Calu3 (cell line): ENCODE measurements at regions not wholly inside any gene's neighbourhood (a gene's known extent, or its start where the extent isn't known, plus 50 kb on each side); places are given as distances from the start of the nearest gene placed in this dataset.

ENCODE experiments used
- BruUV-seq: library from RNA; stranded (reverse); fragments of 400-500 nt; replicated peaks from 2 replicates; lab custom pipeline; 2021; lab: Mats Ljungman, UMichigan
- CTCF ChIA-PET: fragments of 300-600 bp; sonication (Branson Sonifier 250); formaldehyde crosslinking; loops from one replicate; lab custom pipeline; 2022; ENCODE audit warnings: antibody characterized with exemption; lab: Charles Lee
- DNase-seq: peaks from one replicate; pipeline ENCODE4 v3.0.0; 2022
- H3K27ac Mint-ChIP-seq: one replicate; pipeline ENCODE4 v1.8.0; 2022; ENCODE audit warnings: mixed read lengths; ENCODE audit not compliant: unreplicated experiment
- H3K27me3 Mint-ChIP-seq: one replicate; pipeline ENCODE4 v1.8.0; 2022; ENCODE audit warnings: mixed read lengths; ENCODE audit not compliant: unreplicated experiment
- H3K36me3 Mint-ChIP-seq: one replicate; pipeline ENCODE4 v1.8.0; 2022; ENCODE audit warnings: mild to moderate bottlenecking, moderate library complexity, mixed read lengths; ENCODE audit not compliant: insufficient read depth, unreplicated experiment
- H3K4me1 Mint-ChIP-seq: one replicate; pipeline ENCODE4 v1.8.0; 2022; ENCODE audit warnings: mild to moderate bottlenecking, low read depth, mixed read lengths; ENCODE audit not compliant: unreplicated experiment
- H3K4me3 Mint-ChIP-seq: one replicate; pipeline ENCODE4 v1.8.0; 2022; ENCODE audit warnings: mild to moderate bottlenecking, low read depth, moderate library complexity, mixed read lengths; ENCODE audit not compliant: unreplicated experiment
- H3K9me3 Mint-ChIP-seq: one replicate; pipeline ENCODE4 v1.8.0; 2022; ENCODE audit warnings: low read depth, mixed read lengths; ENCODE audit not compliant: unreplicated experiment
- CTCF ChIP-seq: fragments of 200-600 bp; IDR thresholded peaks from one replicate; pipeline ENCODE4 v1.8.0; 2022; ENCODE audit warnings: antibody characterized with exemption; ENCODE audit not compliant: unreplicated experiment
- intact Hi-C: fragments of 100-400 bp; cut with micrococcal nuclease; formaldehyde crosslinking; loops from one replicate; pipeline ENCODE4 v1.10.0; 2022; ENCODE audit not compliant: unreplicated experiment

GRCh38 chr12:28622406-28622805, 432.1 kb downstream of the CCDC91 start:
- no peak for DNase-seq
- CTCF ChIA-PET = no interaction called here
- H3K4me1 Mint-ChIP-seq = no peaks in the 10 kb centered on the region
- no peak for TF ChIP-seq CTCF
- peaks cover 2% of the 10 kb centered on the region for H3K9me3 Mint-ChIP-seq
- no peak overlapping the region for H3K4me3 Mint-ChIP-seq
- H3K36me3 Mint-ChIP-seq = no peaks in the 10 kb centered on the region
- no TSS peak for BruUV-seq
- H3K27me3 Mint-ChIP-seq = no peaks in the 10 kb centered on the region
- intact Hi-C loops = no loop called here
- no peak overlapping the region for H3K27ac Mint-ChIP-seq

- Mint-ChIP-seq H3K9me3 (peaks cover 2% of the 10 kb centered on the region), H3K4me1 (no peaks in the 10 kb centered on the region), H3K36me3 (no peaks in the 10 kb centered on the region), H3K27me3 (no peaks in the 10 kb centered on the region), H3K27ac (no peak overlapping the region), H3K4me3 (no peak overlapping the region)
- no peak for DNase-seq
- CTCF ChIA-PET = no interaction called here
- TF ChIP-seq CTCF = no peak
- intact Hi-C loops = no loop called here
- no TSS peak for BruUV-seq
These were observed 436.2 kb downstream of the CCDC91 start for GRCh38 chr12:28626504-28626903.

GRCh38 chr12:28629691-28630090, 439.4 kb downstream of the CCDC91 start:
- Mint-ChIP-seq H3K4me1 (no peaks in the 10 kb centered on the region), H3K36me3 (no peaks in the 10 kb centered on the region), H3K27me3 (no peaks in the 10 kb centered on the region), H3K9me3 (no peaks in the 10 kb centered on the region), H3K4me3 (no peak overlapping the region), H3K27ac (no peak overlapping the region)
- DNase-seq = no peak
- CTCF ChIA-PET = no interaction called here
- TF ChIP-seq CTCF = no peak
- BruUV-seq = no TSS peak
- intact Hi-C loops = no loop called here

GRCh38 chr12:28631831-28632230, 441.6 kb downstream of the CCDC91 start:
- H3K4me1 Mint-ChIP-seq = no peaks in the 10 kb centered on the region
- DNase-seq = no peak
- no peaks in the 10 kb centered on the region for H3K9me3 Mint-ChIP-seq
- intact Hi-C loops = no loop called here
- TF ChIP-seq CTCF = no peak
- CTCF ChIA-PET = interaction anchor here (0.6 kb wide), 1 partner anchor 795 kb away, joined by 3 read pairs; no protein-coding TSS in a partner anchor
- no peaks in the 10 kb centered on the region for H3K36me3 Mint-ChIP-seq
- H3K27ac Mint-ChIP-seq = no peak overlapping the region
- no TSS peak for BruUV-seq
- H3K4me3 Mint-ChIP-seq = no peak overlapping the region
- no peaks in the 10 kb centered on the region for H3K27me3 Mint-ChIP-seq
